ENCODE measurements at regions not wholly inside any gene's neighbourhood (a gene's known extent, or its start where the extent isn't known, plus 50 kb on each side); places are given as distances from the start of the nearest gene placed in this dataset.

GRCh38 chr3:72214066-72214951 is 429.4 kb upstream of the PROK2 start:
- H3K9me3 ChIP-seq: no peaks in the 10 kb centered on the region
- no peaks in the 10 kb centered on the region for H3K36me3 ChIP-seq
- no peak overlapping the region for H3K4me3 ChIP-seq (ENCODE audit: low read depth, low read length)
- no peak for TF ChIP-seq CTCF (IDR thresholded peaks at IDR 0.05; ENCODE audit: low read depth, low read length)
- no peak for DNase-seq
- H3K4me1 ChIP-seq: no peaks in the 10 kb centered on the region; the same call in 1 of the 2 replicates
- no peaks in the 10 kb centered on the region for H3K27me3 ChIP-seq

GRCh38 chr3:72213296-72214065 is 428.5 kb upstream of the PROK2 start:
- Histone ChIP-seq H3K9me3 (no peaks in the 10 kb centered on the region), H3K4me1 (no peaks in the 10 kb centered on the region; the same call in 1 of the 2 replicates), H3K27me3 (no peaks in the 10 kb centered on the region), H3K36me3 (no peaks in the 10 kb centered on the region), H3K4me3 (ENCODE audit: low read depth, low read length) (no peak overlapping the region)
- TF ChIP-seq CTCF (IDR thresholded peaks at IDR 0.05; ENCODE audit: low read depth, low read length): no peak
- no peak for DNase-seq

- no peaks in the 10 kb centered on the region; the same call in 1 of the 2 replicates for H3K4me1 ChIP-seq
- no peaks in the 10 kb centered on the region for H3K27me3 ChIP-seq
- no peaks in the 10 kb centered on the region for H3K9me3 ChIP-seq
- H3K4me3 ChIP-seq (ENCODE audit: low read depth, low read length): no peak overlapping the region
- DNase-seq: no peak
- H3K36me3 ChIP-seq: no peaks in the 10 kb centered on the region
- TF ChIP-seq CTCF (IDR thresholded peaks at IDR 0.05; ENCODE audit: low read depth, low read length): no peak
These were observed 427.4 kb upstream of the PROK2 start for GRCh38 chr3:72212396-72212795.

GRCh38 chr3:72210261-72210660 is 425.3 kb upstream of the PROK2 start:
- no peak for TF ChIP-seq CTCF (IDR thresholded peaks at IDR 0.05; ENCODE audit: low read depth, low read length)
- Histone ChIP-seq H3K9me3 (no peaks in the 10 kb centered on the region), H3K4me1 (no peaks in the 10 kb centered on the region; the same call in 1 of the 2 replicates), H3K4me3 (ENCODE audit: low read depth, low read length) (no peak overlapping the region), H3K36me3 (no peaks in the 10 kb centered on the region), H3K27me3 (no peaks in the 10 kb centered on the region)
- DNase-seq: no peak

- TF ChIP-seq CTCF (IDR thresholded peaks at IDR 0.05; ENCODE audit: low read depth, low read length): no peak
- Histone ChIP-seq H3K36me3 (no peaks in the 10 kb centered on the region), H3K9me3 (no peaks in the 10 kb centered on the region; the same call in 1 of the 2 replicates), H3K27me3 (no peaks in the 10 kb centered on the region), H3K4me1 (no peaks in the 10 kb centered on the region; the same call in 1 of the 2 replicates), H3K4me3 (ENCODE audit: low read depth, low read length) (no peak overlapping the region)
- DNase-seq: no peak
These were observed 420.4 kb upstream of the PROK2 start for GRCh38 chr3:72205297-72205826.

Data from BE2C (cell line).